ENCODE measurements at regions not wholly inside any gene's neighbourhood (a gene's known extent, or its start where the extent isn't known, plus 50 kb on each side); places are given as distances from the start of the nearest gene placed in this dataset.

DNA sequence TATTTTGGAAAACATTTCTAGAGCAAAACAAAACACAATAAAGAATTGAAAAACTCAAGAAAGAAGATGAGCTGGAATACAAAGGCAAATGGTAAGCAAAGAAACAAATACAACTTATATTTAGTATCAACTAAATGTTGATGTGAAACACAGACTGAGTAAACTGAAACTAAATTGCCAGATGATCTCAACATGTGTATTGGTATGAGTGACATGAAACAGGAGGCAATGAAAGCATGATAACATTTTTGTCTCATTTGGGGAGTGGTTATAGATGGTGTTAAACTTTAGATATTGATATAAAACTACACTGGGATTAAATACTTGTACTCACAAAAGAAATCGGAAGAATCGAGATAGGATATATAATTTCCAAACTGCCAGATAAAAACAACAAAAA, 805.6 kb upstream of the CXADR start:
- no peak for DNase-seq

DNA sequence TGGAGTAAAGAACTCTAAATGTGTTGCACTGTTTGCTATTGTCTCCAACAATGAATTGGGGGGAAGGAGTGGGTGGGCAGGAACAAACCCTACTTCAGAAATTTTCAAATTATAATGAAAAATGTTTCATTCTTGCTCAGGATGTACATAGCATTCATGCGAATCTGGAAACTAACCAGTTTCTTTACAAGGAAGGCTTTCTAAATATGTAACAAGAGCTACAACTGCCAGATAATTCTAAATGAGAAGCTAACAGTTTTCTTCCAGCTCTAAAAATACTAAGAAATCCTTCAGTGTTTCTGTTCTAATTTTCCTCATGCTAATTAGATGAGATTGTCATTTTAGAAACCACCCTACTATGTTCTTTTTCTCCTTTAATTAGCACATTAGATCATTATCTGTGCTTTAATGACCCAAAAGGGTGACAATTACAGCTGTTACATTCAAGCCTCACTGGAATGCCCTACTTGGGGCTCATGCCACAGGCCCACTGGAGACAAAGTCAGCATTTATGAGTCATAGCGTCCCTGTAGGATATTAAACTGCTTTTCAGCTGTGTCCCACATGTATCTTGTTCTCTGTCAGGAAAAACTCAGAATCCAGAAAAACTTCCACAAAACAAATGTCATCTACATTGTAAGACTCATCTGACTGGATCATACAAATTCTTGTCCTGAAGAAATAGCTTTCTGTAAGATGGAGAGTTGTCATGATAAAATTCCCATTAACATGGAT, 804.6 kb upstream of the CXADR start:
- DNase-seq: no peak

DNA sequence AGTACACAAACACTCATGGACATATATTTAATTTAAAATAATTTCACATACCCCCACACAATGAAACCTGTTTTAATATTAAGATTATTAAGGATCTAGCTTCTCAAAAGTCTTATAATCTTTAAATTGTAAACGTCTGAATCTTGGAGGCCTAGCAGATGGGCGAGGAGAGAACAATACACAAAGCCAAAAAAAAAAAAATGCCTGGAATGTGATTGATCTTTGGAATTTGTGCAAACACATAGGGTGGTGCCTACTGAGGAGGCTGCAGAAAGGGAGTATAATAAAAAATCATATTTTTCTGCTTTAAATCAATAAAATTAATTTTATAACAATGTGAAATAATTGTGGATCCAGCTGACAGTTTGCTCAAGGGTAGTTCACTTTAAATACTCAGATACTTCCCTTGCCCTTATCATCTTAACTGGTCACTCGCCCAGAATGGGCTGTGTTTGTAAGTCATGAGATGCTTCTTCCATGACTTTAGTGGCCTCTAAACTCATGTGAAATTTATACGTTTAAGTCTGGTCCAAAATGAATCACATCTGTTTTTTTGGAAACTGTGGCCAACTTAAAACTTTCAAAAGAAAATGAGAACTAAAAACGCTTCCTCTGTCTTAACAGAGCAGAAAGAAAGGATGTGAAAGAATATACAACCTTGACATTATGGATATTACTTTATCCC, 802.8 kb upstream of the CXADR start:
- no peak for DNase-seq

DNA sequence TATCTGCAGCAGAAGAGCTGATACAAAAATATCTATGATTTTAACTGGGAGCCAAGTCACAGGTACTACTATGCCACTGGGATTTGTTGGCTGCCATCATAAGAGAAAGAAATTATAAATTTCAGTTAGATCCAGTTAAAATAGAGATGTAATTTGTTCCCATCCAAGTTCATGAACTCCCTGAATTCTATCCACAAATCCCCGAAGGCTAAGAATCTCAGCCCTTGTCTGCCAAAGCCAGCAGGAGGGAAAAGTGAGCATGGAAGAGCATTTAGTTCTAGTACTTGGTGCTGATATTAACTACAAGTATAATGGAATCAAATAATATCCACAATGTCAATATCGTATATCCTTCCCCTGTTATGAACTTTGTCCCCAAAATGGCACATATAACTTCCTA, 801.1 kb upstream of the CXADR start:
- DNase-seq: no peak

DNA sequence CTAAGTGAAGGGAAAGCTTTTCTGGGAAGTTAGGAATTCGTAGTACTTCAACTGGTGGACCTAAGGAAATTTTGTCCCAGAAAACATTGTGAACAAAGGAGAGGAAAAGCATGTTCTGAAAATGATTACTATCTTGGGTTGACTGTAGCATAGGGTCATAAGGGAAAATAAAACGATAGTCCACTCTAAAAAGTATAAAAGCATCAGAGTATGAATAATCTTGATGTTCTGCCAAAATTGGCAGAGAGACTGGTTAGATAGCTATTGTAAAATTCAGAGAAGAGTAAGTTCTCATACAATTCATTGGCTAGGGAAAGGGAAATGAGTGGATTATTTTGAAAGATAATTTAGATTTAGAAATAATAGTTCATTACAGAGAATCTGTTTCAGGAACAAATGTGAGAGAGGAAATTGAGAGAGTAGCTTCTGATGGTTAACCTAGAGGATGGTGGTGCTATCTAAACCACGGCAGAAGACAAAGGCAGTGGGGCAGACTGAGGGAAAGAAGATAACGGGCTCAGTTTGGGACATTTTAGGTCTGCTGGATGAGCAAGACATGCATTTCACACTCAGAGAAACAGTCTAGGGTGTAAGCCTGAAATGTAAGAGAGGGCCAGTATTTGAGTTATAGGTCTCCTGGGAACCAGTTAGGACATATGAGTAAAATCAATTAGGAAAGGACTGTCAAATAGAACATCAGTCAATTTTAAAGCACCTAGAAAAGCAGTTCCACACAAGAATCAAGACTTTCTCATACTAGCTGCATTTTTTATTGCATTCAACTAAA, 799.3 kb upstream of the CXADR start:
- no peak for DNase-seq

DNA sequence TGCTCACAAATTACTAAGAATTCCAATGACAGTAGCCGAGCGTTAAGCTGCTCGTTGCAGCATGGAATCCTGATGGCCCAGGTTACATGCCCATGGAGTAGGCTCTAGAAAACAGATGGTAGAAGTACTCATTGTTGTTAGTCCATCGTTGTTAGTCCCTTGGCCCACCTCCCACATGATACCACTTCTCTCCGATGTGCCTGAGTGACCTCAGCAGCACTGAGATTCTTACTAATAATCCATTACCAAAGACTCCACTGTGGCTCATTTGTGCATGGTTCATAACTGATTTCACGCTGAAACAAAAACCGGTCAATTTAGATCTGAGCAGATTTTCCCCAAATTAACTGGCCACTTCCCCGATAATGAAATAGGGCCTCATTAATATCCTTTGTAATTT, 772.3 kb upstream of the CXADR start:
- DNase-seq: no peak

DNA sequence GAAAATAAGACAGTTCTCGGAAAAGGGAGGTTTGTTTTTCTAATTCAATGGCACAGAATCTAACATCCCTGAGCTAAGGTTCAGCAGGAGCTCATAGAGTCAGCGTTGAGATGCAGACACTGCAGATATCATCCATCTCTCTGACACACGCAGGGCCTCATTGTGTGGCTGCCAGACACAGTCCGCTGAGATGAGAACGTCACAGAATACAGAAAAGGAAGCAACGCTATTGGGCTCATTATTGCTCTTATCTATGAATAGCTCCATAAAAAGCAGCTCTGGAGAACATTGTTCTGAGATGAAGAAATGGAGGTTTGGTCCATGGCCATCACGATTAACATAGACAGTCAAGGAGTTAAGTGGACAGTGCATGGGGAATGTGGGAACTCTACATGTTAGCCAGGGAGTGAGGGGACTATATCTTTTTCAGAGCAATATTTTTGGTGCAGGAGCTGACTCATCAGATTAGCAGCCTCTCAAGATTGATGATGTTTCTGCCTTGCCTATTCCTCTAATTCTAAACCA, 771.6 kb upstream of the CXADR start:
- no peak for DNase-seq

DNA sequence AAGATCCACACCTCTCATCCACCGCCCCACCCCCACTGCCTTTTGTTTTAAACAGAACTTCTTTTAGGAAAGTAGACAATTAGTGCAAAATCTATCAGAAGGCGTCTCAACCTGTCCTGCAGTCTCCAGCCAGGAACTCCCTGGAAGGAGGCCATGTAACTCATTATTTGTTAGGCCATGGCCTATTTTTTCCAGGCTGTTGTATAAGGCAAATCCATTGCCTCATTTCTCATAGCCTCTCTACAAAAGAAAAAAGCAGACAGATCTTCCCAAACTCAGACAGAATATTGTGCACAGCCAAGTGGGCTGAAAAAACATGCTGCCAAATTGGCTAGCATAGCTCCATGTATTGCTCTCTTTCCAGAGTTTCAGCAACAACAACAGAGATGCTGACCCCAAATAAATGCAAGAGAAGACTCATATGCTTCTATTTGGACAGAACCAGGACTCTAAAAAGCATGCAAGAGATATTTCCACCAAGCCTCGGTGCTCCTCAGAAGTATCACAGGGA, 770.7 kb upstream of the CXADR start:
- no peak for DNase-seq

DNA sequence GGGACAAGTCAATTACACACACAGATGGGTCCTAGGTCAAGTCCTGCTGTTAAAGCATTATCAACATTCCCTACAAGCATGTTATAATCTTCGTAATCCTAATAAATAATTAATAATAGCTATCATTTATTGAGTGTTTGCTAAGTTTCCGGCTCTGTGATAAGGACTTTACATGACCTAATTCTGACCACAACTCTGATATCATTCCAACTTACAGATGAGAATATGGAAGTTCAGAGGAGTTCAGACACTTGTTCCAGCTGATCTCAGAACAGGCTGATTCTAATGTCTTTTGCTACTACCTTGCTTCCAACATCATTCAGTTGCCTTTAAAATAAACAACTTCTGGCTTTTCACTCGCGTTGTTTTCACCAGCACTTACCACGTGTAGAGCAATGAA, 770.1 kb upstream of the CXADR start:
- no peak for DNase-seq

DNA sequence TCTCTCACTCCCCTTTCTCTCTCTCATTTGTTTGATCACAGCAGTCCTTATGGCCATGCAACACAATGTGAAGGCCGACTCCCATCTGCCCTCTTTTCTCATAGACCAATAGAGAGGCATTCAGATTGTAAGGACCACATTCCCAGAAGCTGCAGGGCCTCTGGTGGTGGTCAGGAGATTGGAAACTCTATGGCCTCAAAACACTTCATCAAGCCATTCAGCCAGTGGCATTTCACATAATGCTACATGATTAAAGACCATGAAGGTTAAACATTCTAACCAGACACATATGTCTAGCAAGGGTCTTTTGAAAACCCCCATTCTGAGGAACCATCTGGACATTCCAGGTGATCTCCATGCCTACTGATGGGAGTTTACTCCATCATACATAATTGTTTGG, 769.5 kb upstream of the CXADR start:
- DNase-seq: no peak

DNA sequence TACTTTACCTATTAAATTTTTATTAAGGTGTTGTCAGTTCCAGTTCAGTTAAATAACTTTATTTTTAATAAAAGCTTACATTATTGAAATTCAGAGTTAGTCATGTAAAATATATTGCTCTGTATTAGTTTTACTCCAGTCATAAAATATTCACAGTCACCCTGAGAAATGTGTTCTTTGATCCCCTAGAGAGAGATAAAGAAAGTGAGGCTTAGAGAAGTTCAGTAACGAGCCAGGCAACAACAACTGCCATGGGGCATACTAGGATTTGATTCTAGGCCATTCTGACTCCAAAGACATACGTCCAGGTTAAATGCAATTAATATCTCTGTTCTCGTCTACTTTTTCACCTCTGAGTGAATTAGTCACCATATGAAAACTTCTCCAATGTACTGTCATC, 761.9 kb upstream of the CXADR start:
- no peak for DNase-seq

DNA sequence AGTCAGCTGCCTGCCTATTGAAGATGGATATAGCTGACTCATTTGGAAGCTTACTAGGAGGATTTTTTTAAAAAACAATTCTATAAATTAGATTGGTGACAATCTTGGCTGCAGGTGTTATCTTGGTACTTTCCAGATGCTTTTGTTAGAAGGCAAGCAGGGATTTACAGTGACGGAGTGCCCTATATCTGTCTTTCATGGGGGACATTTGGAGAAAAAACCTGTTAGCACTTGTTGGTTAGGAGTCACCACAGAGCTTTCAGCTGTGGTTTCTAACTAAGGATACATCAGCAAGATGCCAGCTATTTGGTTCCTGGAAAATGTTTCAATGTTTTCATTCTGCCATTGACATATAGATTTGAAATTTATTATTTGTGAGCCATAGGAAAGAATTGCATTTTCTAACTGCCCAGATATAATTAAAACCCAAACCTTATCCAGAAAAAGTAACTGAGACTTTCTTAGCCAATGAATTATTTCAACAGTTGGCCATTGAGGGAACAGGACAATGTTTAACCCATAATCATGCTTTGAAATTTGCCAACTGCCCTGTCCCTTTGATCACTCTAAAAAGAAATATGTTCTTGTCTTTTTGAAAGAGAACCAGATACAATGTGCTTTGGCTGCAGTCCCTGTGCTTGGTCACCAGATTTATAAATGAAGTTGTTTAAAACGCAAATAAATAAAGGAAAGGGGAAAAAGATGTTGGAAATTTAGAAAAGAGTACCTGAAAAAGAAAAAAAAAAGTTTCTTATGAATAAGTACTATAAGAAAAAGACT, 761.0 kb upstream of the CXADR start:
- no peak for DNase-seq

DNA sequence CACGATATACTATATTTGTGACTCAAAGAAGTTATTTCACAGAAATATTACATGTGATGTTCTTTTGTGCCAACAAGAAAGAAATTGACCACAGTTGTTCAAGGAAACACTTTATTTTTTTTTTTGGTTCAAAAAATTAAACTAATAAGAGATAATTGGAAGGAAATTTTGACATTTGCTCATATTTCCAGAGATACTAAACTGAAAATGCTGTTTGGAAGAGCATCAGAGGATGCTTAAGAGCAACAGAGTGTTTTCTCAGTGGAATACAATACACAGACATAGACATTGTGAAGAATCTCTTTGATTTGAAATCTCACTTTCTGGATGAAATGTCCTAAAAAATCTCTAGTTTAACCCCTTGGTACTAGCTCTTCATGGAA, 760.4 kb upstream of the CXADR start:
- no peak for DNase-seq

DNA sequence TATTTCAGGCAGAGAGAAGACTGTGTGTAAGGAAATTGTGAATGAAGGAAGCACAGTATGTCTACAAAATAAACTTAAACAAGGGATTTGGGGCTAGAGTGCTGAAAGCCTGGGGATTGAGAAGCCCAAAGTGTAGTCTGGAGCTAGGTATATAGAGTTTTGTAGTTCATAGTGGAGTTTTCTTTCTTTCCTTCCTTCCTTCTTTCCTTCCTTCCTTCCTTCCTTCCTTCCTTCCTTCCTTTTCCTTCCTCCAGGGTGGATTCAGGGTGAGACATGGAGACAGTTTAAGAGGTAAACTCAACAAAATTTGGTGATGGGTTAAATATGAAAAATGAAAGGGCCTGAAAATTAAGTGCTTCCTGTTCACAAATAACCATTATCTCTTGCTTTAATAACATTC, 757.8 kb upstream of the CXADR start:
- no peak for DNase-seq

DNA sequence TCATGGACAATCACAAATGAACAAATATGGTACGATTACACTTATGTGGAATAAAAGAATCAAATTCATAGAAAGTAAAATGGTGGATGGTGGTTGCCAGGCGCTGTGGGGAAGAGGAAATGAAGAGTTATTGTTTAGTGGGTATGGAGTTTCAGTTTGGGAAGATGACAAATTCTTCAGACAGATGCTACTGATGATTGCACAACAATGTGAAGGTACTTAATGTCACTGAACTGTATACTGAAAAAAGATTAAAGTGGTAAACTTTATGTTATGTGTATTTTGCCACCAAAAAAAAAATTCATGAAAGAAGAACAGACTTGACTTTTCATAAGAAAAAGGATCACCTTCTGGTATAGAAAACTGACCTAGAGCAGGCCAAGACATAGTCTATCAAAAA, 745.6 kb upstream of the CXADR start:
- no peak for DNase-seq

DNA sequence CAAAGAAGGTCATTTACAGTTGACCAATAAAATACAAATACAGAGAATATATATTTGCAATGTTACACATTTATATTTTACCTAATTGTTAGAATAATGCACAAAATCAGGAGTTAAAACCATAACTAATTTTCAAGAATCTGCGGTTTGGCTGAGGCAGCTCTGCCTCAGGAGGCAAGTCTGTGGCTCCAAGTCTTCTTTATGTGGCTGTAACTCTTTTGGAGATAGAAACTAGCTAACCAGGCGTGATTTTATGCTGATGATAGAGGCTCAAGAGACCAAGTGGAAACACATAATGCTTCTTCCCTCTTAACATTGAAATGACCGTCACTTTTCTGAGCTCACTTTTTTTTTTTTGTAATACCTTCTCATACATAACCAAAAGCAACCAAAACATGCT, 744.7 kb upstream of the CXADR start:
- no peak for DNase-seq

DNA sequence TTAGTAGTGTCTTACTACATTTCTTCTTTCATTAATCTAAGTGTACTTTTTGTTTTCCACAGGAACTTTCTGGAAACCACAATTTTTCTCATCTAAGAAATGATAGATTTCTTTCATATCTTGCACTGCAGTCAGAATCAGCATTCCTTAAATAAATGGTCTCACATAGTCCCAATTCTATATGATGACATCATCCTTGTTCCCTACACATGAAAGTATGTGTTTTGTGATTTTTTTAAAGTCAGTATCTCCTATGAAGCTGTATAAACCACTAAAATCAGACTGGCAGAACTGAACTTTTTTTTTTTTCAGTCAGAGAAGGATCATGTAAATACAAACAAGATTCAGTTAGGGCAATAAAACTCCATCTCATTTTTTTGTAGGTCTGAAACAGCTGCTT, 742.6 kb upstream of the CXADR start:
- DNase-seq: no peak

DNA sequence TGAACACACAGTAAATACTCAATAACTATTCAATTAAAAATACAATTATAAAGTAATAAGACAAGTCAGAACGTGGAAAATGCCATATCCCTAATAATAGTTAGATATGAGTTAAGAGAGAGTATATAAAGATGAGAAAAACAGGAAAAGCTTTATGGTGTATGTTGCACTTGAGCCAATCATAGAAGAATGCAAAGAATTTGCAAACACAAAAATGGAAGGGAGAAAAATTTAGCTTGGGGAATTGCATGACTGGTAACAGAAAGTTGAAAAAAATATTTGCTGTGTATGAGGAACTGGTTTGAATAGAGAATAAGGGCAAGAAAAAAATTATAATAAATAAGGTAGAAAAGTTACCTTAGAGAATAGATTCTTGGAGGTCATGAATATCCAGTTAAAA, 739.6 kb upstream of the CXADR start:
- DNase-seq: no peak

DNA sequence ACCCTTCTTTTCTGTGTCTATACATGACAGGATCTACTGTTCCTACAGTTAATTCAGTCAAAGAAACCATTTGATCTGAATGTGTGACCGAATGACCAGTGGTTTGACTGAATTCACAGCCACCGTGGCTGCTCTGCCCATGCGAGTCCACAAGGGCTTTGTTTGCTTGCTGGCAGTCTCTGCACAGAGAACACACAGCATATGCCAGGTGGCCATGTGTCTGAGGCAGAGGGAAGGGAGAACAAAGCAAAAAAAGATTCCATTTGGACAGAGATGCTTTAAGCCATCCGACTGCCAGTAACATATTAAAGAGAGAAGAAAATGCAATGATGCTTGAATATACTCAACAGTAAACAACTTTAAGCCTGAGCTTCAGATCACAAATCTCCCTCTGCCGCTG, 737.8 kb upstream of the CXADR start:
- peak; percentile 36 for DNase-seq

DNA sequence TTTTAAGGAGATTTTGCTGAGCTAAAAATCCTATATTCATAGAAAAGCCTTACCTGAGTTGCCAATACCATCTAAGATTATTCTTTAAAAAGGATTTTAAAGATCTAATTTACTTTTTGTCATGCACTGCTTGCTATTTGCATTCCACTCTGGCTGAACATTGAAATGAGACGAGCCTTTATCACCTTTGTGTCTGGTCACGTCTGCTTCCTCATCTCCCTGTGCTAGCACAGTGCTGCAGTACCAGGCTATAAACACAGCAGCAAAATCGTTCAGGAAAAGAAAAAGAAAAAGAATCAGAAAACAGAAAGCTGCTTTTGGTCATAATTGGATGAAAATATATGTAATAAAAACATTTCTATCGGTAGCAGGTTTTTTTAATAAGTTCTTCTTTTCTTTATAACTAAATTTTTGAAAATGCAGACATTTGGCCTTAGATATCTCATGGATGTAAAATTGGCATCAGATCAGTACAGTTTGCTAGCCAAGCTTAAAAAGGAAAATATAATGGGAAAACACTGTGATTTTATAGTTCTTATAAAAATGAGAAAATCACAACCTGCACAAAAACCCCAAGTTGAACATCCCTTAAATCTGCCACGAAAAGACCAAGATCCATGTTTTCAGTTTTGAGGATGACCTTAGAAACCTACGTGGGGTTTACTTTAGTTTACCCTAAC, 735.7 kb upstream of the CXADR start:
- no peak for DNase-seq

DNA sequence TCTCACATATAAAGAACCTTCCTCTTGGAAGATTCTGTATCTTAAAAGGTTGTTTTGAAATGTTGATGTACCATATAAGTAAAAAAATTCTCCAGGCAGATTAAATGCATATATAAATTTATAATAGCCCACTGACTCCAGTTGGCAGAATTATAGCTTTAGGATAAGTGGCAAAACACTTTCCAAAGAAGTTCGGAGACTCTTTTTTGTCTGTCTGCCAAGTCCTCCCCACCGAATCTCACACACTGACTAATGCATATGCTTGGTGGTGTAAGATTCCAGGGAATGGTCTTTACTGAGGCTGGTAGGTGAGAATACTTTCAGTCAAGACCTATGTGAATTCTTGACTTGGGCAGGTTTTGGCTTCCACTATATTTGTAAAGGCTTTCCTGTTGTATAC, 724.3 kb upstream of the CXADR start:
- no peak for DNase-seq

DNA sequence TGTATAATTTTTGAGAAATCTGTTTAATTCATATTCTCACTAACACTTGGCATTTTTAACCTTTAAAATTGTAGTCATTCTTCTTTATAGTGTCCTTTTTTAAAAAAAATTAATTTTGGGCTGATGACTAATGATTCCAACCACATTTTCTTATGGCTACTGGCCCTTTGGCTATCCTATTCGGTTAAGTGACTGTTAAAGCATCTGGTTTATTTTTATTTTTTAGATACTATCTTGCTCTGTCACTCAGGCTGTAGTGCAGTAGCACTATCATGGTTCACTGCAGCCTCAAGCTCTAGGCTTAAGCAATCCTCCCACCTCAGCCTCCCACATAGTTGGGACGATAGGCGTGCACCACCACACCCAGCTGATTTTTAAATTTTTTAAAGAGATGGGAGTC, 723.2 kb upstream of the CXADR start:
- DNase-seq: no peak

Measured in eye (tissue), 1 donor.